SHP77 (cell line): ENCODE measurements at regions not wholly inside any gene's neighbourhood (a gene's known extent, or its start where the extent isn't known, plus 50 kb on each side); places are given as distances from the start of the nearest gene placed in this dataset.

Experiments used
- DNase-seq, 2 experiments: peaks; one replicate each; lab custom pipeline; 2025; lab: John Stamatoyannopoulos, UW

DNA sequence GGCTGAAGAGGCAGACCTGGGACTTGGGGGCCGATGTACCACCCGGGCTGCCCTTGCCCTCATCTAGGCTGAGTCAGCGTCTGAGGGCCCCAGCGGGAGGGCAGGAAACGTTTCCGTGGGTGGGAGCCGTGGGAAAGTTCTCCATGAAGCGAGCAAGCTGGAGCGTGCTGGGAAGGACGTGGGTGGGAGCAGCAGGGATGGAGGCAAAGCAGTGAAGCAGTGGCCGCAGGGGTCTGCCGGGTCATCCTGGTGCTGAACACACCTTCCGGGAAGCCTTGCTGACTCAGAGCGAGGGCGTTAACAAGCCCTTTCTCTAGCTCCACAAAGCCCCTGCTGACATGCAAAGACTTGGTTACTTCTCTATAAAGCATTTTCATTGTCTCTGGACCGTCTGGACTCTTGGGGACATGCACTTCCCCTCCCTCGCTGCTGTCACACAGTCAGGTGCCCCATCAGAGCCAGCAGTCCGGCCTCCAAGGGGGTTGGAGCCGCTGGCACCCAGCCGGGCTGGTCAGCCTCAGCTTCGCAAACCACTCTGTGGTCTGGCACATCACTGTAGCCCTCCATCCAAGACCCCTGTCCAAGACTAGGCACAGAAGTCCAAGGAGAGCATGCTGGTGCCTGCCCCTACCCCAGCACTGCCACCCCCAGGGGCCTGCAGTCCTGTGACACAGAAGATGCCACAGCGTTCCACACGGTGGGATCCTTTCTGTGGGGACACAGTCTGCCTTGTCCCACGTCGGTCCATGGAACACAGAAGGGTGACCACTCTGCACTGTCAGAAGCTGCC is 115.1 kb upstream of the GPC1 start:
- no peak for DNase-seq

DNA sequence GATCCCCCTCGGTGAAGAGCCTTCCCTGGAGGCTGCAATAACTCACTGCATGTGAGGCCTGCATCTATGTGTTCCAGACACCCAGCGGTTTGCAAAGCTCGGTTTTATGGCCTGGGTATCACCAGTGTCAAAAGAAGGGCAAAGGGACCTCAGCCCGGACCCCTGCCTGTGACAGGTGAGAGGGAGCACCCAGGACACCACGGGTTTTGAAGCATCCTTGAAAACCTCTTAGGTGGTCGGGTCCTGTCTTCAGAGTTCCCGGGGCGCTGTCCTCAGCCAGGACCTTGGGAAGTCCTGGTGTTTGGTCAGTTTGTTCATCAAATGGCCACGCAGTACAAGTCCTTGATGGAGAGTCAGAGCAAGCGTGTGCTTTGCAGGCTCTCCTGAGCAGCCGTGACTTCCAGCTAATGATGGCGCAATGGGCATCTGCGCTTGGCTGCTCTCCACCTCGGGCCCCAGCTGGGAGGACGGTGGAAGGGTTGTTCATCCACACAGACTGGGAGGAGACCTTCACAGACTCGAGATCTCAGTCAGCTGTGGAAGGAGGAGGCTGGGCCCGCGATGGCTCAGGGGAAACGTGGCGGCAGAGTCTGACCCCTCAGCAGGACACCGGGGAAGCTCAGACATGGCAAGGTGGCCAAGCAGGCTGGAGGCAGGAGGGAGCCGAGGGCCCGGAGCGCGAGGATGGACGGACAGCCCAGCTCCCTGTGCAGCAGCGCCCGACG is 113.1 kb upstream of the GPC1 start:
- no peak for DNase-seq

DNA sequence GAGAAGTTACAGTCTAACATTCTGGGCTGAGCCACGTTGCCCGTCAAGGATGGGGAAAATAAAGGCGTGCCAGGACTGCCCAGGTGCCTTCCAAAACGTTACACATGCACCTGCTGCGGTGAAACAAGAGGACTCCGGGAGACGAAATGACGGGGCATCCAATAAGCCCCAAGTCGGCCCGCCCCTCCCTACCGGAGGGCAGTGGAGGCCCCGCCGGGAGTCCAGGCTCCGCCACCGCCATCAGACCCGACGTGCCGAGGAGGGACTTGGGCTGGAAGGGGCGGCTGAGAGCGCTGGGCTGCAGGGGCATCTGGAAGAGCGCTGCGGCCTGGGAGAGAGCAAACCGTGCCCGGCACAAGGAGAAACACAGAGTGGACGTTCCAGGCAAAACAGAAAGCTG is 112.5 kb upstream of the GPC1 start:
- DNase-seq = no peak

DNA sequence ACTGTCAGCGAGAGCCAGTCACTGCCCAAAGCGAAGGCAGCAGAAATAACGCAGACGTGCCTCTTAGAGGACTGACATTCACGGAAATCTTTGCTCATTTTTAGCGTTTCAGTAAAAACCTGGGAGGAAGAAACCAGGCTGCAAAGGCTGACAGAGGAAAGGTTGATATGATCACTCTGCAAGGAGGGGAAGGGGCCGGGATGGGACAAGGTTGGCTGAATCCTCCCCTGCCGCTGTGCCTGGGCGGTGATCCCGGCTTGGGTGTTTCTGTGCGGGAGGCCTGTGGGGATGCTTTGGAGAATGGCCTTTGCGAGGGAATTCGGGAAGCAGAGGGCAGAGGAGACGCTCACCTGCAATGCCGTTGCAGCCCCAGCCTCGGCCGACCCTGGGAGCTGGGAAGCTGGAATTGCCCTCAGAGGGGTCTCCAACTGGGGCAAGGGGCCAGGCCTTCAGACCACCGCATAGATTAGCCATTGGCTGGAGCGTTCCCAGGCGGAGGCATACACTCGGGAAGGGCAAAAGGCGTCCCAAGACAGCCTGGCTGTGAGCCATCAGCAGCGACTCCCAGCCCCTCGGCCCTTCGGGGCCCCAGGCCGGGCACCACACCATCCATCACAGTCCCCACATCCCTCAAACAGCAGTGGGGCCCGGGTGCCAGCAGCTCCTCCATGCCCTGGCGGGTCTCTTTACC is 111.7 kb upstream of the GPC1 start:
- DNase-seq = no peak

DNA sequence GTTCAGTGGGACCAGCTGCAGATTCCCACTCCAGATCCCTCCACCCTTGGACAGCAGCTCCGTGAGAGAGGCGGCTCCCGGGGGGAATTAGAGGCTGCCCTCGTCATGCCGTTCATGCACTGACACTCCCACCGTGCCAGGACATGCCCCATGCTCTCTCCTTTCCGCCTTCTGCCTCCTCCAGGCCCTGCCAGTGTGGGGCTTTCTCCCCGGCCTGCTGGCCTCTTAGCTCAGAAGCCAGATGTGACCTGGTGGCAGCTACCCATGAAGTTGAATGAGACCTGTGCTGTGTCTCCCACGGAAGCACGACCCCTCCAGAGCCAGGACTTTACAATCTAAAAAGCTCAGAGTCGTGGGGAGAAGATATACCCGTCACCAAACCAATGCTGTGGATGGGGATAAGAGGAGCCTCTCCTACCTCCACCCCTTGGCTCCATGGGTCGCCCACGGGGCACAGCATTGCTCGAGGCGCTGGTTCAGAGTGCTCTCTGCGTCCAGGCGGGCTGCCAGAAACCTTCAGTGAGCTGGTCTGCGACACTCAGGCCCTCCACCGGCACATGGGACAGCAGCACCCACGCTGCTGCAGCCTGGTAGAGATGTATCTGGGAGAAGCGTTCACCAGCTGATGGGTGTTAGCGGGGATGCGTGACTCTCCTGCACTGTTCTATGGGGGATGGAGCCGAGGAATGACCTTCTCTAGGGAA is 111.0 kb upstream of the GPC1 start:
- DNase-seq = no peak

DNA sequence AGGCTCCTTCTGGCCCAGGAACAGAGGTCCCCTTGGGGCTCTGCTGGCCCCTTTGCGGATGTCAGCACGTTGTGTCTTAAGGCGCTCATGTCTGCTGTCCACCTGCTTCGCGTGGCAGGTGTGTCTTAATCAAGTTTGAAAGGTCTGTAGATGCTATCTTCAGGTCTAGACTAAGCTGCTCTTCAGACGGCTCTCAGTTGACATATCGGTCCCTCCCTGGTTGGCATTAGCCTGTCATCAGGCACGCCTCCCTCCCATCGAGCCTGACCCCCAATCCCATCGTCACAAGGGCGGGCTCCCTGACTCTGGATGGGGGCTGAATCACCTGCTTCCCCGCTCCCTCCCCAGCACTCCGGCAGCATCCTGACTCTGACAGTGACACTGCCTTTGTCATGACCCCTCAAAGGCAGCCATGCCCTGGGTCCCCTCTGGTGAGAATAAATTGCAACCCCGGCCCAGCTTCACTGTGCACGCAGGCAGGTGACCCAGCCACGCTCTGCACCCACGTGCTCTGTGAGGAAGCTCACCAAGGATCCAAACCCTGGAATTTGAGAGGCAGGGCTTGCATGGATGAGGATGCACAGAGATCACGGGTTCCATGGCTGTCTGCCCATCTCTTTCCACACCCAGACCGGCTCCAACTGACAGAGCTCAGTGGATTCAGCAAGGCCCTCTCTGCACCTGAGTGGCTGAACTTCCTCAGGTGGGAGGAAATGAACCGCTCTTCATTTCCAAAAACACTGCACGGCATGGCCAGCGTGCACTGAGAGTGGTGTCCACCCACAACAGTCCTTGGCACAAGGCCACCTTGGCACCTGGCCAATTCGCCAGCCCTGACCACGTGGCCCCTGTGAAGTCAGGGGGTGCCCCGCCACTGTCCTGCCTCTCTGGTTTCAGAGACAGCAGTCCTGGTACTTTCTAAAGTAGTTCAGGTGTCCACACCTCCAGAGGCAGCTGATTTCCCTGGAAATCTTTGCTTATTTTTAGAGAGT is 110.2 kb upstream of the GPC1 start:
- DNase-seq = no peak

DNA sequence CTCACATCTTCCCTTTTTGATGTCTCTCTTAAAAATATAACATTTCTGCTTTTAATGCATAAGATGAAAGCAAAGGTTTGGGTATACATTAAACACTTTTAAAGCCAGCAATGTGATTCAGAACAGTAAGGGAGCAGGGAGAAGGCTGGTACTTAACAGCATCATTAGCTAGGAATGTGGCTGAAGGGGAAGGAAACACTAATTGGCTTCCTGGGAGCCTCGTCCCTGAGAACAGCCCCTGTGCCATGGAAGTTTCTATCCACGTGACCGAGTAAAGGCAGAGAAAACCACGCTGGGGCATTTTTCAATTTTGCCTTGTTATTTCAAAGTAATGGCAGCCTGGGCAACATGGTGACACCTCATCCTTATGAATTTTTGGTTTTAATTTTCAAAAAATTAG is 109.2 kb upstream of the GPC1 start:
- DNase-seq = no peak

DNA sequence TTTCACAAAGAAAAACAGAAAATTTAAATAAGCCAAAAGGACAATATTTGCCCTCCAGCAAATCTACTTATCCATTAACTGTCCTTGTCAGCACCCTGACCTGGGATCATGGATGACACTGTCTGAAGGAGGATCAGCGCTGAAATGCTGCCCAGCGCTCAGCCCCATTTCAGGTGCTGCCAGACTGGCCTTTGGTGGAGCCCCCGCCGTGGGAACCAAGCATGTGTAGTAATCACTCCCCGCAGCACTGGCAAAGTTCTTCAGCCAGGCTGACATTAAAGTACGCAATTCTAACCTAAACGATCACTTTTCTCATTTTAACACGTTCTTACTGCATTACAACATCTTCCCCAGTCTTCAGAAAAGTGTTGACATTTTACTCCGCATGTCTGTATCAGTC is 108.6 kb upstream of the GPC1 start:
- DNase-seq = no peak

DNA sequence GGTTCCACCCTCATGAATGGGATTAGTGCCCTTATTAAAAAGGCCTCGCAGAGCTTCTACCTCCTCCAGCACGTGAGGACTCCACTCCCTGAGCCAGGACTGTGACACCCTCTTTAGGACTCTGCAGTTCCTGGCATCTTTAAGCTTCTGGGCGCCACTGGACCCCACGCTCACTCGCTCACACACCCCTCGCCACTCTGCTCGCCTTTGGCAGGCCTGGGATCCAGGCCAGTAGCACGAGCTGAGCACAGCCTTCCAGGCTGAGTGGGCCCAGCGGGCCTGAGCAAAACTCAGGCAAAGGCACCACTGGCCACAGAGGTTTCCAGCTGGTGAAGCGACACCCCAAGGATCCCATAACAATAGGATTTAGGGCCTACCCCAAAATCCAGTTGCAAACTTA is 107.9 kb upstream of the GPC1 start:
- DNase-seq = no peak

DNA sequence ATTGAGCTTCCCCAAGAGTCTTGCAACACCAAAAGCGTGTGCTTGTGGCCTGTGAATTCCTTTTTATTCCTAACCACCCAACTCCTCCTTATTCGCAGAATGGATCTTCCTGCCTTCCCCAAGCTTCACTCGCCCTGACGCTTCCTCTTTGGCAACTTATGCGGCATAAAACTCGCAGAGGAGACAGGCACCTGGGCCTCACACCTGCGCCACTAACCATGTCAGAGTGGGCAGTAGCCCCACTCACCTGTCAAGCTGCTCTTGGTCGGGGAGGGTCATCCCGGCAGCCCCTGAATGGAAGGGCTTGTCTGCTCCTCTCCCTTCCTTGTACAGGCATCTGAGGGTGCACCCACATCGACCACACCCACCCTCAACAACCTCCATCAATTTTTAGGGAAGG is 106.9 kb upstream of the GPC1 start:
- DNase-seq = no peak

DNA sequence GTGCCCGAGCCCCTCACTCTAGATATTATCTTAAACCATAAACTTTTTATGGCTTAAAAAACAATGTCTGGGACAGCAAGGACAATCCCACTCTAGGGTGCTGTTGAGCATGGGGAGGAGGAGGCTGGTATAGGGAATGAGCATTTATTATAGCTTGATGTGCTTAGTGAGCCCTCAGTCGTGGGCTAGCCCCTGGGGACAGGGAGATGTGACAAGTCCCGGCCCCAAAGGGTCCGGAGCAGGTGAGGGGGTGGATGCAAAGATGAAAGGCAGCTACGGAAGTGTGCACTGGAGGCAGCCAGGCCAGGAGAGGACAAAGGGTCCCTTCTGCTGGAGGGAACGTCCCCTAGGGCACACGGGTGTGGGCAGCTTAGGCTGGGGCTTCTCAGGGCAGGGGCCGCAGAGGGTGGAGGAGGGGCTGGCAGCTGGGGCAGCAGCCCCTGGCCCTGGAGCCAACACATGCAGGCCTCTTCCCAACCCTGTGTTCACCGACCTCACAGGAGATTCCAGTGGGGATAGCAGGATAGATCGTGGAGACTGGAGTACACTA is 106.3 kb upstream of the GPC1 start:
- no peak for DNase-seq

DNA sequence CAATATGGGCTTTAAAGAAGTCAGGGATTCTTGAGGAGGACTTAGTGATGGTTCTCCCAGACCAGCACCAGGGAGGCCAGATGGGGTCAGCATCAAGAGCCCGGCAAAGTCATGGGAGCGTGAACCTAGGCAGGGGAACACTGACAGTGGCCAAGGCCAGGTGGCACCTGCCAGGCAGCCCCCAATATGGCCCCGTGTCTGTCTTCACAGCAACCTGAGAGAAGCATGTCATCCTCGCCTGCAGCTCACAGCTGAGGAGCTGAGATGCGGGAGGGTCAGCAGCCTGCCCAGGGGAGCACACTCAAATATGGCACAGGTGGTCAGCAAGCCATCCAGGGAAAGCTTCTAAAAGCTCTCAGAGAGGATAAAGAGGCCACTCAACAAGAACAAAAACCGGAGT is 105.7 kb upstream of the GPC1 start:
- no peak for DNase-seq

DNA sequence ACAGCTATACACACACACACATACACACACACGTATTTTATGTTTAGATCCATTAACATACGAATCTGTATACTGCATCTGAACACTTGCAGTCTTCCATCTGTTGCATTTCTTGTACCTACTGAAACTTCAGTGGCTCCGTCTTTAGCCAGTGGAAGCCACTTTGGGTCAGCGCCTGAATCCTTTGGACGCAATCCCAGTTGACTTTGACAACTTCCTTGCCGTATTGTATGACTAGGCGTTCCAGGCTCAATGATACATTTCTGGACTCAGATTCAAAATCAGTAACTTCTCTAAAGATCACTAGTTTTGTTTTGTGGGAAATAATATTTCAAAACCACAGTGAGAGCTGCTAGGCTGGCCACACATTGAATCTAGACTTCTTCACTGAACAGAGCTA is 101.5 kb upstream of the GPC1 start:
- DNase-seq = no peak

DNA sequence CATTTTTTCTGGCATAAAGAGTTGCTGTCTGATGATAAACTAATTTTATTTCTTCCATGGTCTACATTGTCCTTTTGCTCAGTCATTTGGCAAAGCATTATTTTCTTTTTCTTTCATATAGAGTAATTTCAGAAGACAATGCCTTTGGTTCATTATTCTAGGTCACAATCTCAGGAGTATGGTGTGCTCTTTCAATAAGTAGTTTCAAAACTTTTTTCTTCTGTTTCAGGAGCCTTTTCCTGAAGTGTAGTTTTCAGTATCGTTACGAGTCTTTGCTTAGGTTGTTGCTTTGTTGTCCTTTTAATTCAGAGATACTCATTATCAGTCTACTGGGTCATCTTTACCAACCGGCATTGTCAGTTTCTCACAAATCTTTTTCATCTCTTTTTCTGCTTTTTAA is 100.4 kb upstream of the GPC1 start:
- DNase-seq = no peak

DNA sequence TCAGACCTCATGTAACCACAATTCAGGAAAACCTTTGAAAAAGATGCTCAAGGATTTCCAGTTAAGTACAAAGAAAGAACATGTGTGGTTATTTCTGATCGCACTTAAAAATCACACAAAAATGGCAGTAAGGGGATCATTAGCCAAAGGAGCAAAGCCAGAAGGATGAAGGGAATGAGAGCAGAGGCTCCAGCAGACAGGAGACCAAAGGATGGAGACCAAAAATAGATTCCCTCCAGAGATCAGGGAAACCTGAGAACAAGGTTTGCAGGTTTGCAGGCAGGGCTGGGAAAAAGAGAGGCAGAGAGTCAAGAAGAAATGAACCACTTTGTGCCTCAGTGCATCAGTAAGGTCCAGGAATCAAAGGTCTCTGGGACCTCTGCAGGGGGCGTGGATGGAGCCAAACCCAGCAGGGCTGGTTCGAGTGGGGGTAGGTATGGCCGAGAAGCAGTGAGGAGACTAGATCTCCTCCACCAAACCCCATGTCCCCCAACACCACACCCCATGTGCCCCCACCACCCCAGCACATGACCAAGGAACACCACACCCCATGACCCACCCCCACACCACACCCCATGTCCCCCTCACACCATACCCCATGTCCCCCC is 98.5 kb upstream of the GPC1 start:
- no peak for DNase-seq

DNA sequence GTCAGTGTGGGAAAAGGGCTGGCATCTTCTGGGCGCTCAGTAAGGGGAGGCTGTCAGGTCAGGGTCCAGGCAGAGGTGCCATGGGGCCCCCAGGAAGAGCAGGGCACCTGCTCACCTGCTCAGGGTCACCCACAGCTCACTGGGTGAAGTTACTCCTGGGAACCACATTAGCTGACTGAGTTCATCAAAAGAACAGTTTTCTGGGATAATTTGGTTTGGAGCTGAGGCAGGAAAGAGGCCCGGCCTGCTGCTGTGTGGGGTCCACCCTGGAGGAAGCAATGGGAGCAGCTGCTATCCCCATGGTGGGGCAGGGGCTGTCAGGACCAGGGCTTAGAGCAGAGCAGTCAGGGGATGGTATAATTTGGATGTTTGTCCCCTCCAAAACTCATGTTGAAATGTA is 97.2 kb upstream of the GPC1 start:
- DNase-seq = no peak

DNA sequence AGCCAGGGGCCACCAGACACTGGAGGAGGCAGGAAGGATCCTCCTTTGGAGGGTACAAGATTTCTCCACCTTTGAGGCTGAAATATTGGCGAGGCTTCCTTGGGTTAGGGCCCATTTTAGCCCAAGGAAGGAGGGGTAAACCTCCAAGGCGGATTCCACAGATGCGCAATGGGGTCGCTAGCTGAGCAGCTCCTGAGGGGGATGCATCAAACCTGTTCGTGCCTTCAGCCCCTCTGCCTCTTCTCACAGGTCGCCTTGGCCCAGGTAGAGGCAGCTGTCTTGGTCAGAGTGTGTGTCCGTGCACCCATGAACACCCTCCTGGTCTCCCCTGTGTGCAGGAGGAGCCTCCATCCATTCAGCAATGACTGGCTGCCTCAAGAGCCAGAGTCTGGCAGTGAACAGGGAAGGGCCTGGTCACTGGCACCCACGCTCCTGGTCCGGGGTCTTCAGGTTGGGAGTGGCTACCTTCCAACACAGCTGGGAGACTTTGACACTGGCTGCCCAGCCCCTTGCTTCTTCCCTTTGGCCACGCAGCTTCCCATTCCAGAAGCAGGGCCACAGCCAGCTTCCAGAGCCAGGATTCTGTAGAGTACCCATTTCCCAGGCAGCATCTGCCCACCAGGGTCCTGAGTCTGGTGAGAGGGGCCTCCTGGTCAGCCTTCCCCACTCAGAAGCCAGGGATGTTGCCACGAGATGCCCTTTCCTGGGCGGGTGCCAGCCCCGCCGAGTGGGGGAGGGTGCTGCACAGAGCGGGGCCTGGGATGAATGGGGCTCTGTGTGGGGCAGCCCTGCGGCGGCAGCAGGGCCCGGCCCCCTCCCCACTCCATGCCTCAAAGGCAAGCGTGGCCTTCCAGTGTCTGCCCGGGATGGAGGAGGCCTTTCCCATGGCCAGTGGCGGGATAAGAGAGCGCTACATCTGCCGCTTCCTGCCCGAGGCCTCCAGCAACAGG is 95.8 kb upstream of the GPC1 start:
- no peak for DNase-seq

DNA sequence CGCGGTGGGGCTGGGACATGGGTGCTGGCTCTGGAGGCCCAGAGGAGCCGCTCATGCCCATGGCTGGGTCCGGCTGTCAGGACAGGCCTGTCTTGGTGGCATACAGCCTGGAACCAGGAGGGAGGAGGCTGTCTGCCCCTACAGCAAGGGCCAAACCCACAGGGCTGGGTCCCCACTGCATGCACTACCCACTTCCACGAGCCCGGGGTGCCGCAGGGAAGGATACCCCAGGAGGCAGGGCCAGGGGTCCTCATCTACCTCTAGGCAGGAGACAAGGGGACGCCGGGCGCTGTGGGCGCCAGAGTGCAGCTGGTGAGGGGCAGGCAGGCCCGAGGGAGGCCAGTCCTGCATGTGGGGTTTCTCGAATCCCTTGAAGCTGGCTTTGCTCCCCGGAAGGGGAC is 95.1 kb upstream of the GPC1 start:
- no peak for DNase-seq

DNA sequence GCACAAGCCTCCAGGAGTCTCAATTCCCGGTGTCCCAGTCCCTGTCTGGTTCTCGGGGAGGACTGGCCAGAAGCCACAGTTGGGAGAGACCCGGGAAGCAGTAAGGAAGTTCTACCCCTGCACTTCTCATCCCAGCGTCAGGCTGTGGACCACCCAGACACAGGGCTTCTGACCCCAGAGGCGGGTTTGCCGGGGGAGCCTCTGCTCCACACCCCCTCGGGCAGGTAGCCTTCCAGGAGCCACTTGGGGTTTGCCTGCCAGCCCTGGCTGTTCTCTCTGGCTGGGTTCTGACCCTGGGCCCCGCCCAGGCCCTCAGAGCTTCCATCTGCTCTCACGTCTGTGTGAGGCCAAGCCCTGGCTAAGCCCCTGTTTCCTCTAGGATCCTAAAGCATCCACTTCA is 94.4 kb upstream of the GPC1 start:
- DNase-seq = no peak
